HG02973 (cell line): ENCODE measurements at regions not wholly inside any gene's neighbourhood (a gene's known extent, or its start where the extent isn't known, plus 50 kb on each side); places are given as distances from the start of the nearest gene placed in this dataset.

ENCODE experiments used
- ATAC-seq: cut with Tn5 transposase; IDR thresholded peaks from one replicate; pipeline ENCODE4 v1.9.1; 2021; ENCODE audit warnings: moderate library complexity; ENCODE audit not compliant: unreplicated experiment

- no peak for ATAC-seq
Measured at GRCh38 chr6:33924681-33925080, 120.9 kb upstream of the MLN start.

GRCh38 chr6:33923857-33924514 lies 120.2 kb upstream of the MLN start:
- ATAC-seq = no peak

GRCh38 chr6:33921745-33922144 lies 117.9 kb upstream of the MLN start:
- ATAC-seq = no peak

- ATAC-seq = no peak
Measured at GRCh38 chr6:33918175-33918695, 114.4 kb upstream of the MLN start.

GRCh38 chr6:33915134-33915533 lies 111.3 kb upstream of the MLN start:
- ATAC-seq = no peak

GRCh38 chr6:33914645-33915044 lies 110.8 kb upstream of the MLN start:
- no peak for ATAC-seq

- no peak for ATAC-seq
Measured at GRCh38 chr6:33912195-33912594, 108.4 kb upstream of the MLN start.

- no peak for ATAC-seq
Measured at GRCh38 chr6:33911488-33911887, 107.7 kb upstream of the MLN start.

- no peak for ATAC-seq
Measured at GRCh38 chr6:33910594-33910993, 106.8 kb upstream of the MLN start.

- ATAC-seq = no peak
Measured at GRCh38 chr6:33909737-33910136, 105.9 kb upstream of the MLN start.

GRCh38 chr6:33908025-33908424 lies 104.2 kb upstream of the MLN start:
- no peak for ATAC-seq

- ATAC-seq = no peak
Measured at GRCh38 chr6:33907227-33907626, 103.4 kb upstream of the MLN start.

GRCh38 chr6:33906439-33906838 lies 102.6 kb upstream of the MLN start:
- ATAC-seq = no peak

GRCh38 chr6:33905071-33905609 lies 101.3 kb upstream of the MLN start:
- no peak for ATAC-seq

- no peak for ATAC-seq
Measured at GRCh38 chr6:33904747-33905065, 100.9 kb upstream of the MLN start.

GRCh38 chr6:33904050-33904746 lies 100.4 kb upstream of the MLN start:
- ATAC-seq = peak; percentile 68

GRCh38 chr6:33903579-33903978 lies 99.8 kb upstream of the MLN start:
- no peak for ATAC-seq

- no peak for ATAC-seq
Measured at GRCh38 chr6:33902457-33902853, 98.7 kb upstream of the MLN start.

- ATAC-seq = no peak
Measured at GRCh38 chr6:33901822-33902456, 98.1 kb upstream of the MLN start.

GRCh38 chr6:33898771-33899170 lies 95.0 kb upstream of the MLN start:
- ATAC-seq = no peak

GRCh38 chr6:33897189-33897780 lies 93.5 kb upstream of the MLN start:
- ATAC-seq = no peak
